Mesenchymal stem cell (in vitro differentiated cells and primary cell): ENCODE measurements at regions not wholly inside any gene's neighbourhood (a gene's known extent, or its start where the extent isn't known, plus 50 kb on each side); places are given as distances from the start of the nearest gene placed in this dataset.
A peak's percentile ranks its signal among the peaks of the same experiment; 100 is the strongest.

ENCODE experiments used
- DNase-seq: peaks from one replicate; pipeline ENCODE4 v3.0.0-alpha.2; 2013
- H2AFZ ChIP-seq: one replicate; pipeline ENCODE4 v1.6.1; 2013; ENCODE audit warnings: low read depth, mild to moderate bottlenecking, control low read depth, inconsistent platforms, low read length, moderate library complexity
- H2AK5ac ChIP-seq: 2 replicates; pipeline ENCODE4 v1.6.1; 2013; ENCODE audit warnings: low read length, moderate library complexity, mild to moderate bottlenecking, inconsistent platforms; ENCODE audit not compliant: severe bottlenecking
- H2BK120ac ChIP-seq: one replicate; pipeline ENCODE4 v1.6.1; 2013; ENCODE audit warnings: low read depth, mild to moderate bottlenecking, inconsistent platforms, low read length, moderate library complexity
- H2BK12ac ChIP-seq, 2 experiments: one replicate each; pipeline ENCODE4 v1.6.1; 2013; ENCODE audit warnings: inconsistent platforms in 2 of 2, low read length in 2 of 2, mild to moderate bottlenecking in 2 of 2, moderate library complexity in 2 of 2, control low read depth in 1 of 2
- H2BK15ac ChIP-seq: one replicate; pipeline ENCODE4 v1.6.1; 2013; ENCODE audit warnings: mild to moderate bottlenecking, low read depth, inconsistent platforms; ENCODE audit not compliant: poor library complexity, severe bottlenecking
- H2BK5ac ChIP-seq: 2 replicates; pipeline ENCODE4 v1.6.1; 2013; ENCODE audit warnings: low read depth, mild to moderate bottlenecking, low read length, control low read depth, inconsistent platforms; ENCODE audit not compliant: poor library complexity, severe bottlenecking
- H3K14ac ChIP-seq, 2 experiments: one replicate each; pipeline ENCODE4 v1.6.1; 2013; ENCODE audit warnings: inconsistent platforms in 2 of 2, low read length in 2 of 2, control low read depth in 1 of 2, mild to moderate bottlenecking in 1 of 2, moderate library complexity in 1 of 2
- H3K18ac ChIP-seq, 2 experiments: one replicate each; pipeline ENCODE4 v1.6.1; 2013; ENCODE audit warnings: inconsistent platforms in 2 of 2, low read length in 2 of 2, control low read depth in 1 of 2, low read depth in 1 of 2, mild to moderate bottlenecking in 1 of 2
- H3K23ac ChIP-seq, 2 experiments: one replicate each; pipeline ENCODE4 v1.6.1; 2013; ENCODE audit warnings: inconsistent platforms in 2 of 2, low read length in 2 of 2, mild to moderate bottlenecking in 2 of 2, moderate library complexity in 2 of 2, control low read depth in 1 of 2
- H3K27ac ChIP-seq: 2 replicates; pipeline ENCODE4 v1.5.1; 2013; ENCODE audit warnings: mild to moderate bottlenecking, moderate library complexity, low read length, control low read depth, inconsistent platforms; ENCODE audit not compliant: poor library complexity, severe bottlenecking
- H3K27me3 ChIP-seq, 2 experiments: 2 replicates each; pipeline versions ENCODE4 v1.6.1 to v1.7.0; 2013; ENCODE audit warnings: low read length in 2 of 2, mild to moderate bottlenecking in 2 of 2, moderate library complexity in 2 of 2, control low read depth in 1 of 2, inconsistent platforms in 1 of 2; ENCODE audit not compliant: control insufficient read depth in 1 of 2, insufficient read depth in 1 of 2
- H3K36me3 ChIP-seq, 2 experiments: 2 replicates each; pipeline versions ENCODE4 v1.6.1 to v1.7.0; 2013; ENCODE audit warnings: low read length in 2 of 2, control low read depth in 1 of 2, inconsistent platforms in 1 of 2, low read depth in 1 of 2, mild to moderate bottlenecking in 1 of 2; ENCODE audit not compliant: insufficient read depth in 2 of 2, control insufficient read depth in 1 of 2
- H3K4ac ChIP-seq, 2 experiments: one replicate each; pipeline ENCODE4 v1.6.1; 2013; ENCODE audit warnings: inconsistent platforms in 2 of 2, low read length in 2 of 2, mild to moderate bottlenecking in 2 of 2, moderate library complexity in 2 of 2, control low read depth in 1 of 2, low read depth in 1 of 2
- H3K4me1 ChIP-seq: 2 replicates; pipeline ENCODE4 v1.6.1; 2013; ENCODE audit warnings: low read depth, low read length, control low read depth; ENCODE audit not compliant: control insufficient read depth, insufficient read depth
- H3K4me2 ChIP-seq: 2 replicates; pipeline ENCODE4 v1.6.1; 2013; ENCODE audit warnings: low read length, mild to moderate bottlenecking, inconsistent platforms; ENCODE audit not compliant: poor library complexity, severe bottlenecking
- H3K4me3 ChIP-seq, 2 experiments: 2 replicates each; pipeline versions ENCODE4 v1.5.1 to v1.7.0; 2013; ENCODE audit warnings: low read length in 2 of 2, mild to moderate bottlenecking in 2 of 2, control low read depth in 1 of 2, low read depth in 1 of 2; ENCODE audit not compliant: insufficient read depth in 1 of 2
- H3K79me1 ChIP-seq: replicated peaks from 2 replicates; pipeline ENCODE4 v1.6.1; 2013; ENCODE audit warnings: mild to moderate bottlenecking, control low read depth, low read length, inconsistent platforms; ENCODE audit not compliant: poor library complexity, severe bottlenecking
- H3K9ac ChIP-seq: 2 replicates; pipeline ENCODE4 v1.7.0; 2013; ENCODE audit warnings: mild to moderate bottlenecking, low read length, moderate library complexity
- H3K9me3 ChIP-seq: 2 replicates; pipeline ENCODE4 v1.7.0; 2013; ENCODE audit warnings: mild to moderate bottlenecking, low read length; ENCODE audit not compliant: control insufficient read depth
- H4K8ac ChIP-seq: one replicate; pipeline ENCODE4 v1.6.1; 2013; ENCODE audit warnings: inconsistent platforms, mild to moderate bottlenecking, low read length, moderate library complexity
- H4K91ac ChIP-seq: one replicate; pipeline ENCODE4 v1.6.1; 2013; ENCODE audit warnings: mild to moderate bottlenecking, low read length, inconsistent platforms
- WGBS: methylation state at CpG from one replicate; pipeline ENCODE4 v1.1.7; 2013; ENCODE audit warnings: mixed read lengths; 5-methylcytosine and 5-hydroxymethylcytosine counted together

DNA sequence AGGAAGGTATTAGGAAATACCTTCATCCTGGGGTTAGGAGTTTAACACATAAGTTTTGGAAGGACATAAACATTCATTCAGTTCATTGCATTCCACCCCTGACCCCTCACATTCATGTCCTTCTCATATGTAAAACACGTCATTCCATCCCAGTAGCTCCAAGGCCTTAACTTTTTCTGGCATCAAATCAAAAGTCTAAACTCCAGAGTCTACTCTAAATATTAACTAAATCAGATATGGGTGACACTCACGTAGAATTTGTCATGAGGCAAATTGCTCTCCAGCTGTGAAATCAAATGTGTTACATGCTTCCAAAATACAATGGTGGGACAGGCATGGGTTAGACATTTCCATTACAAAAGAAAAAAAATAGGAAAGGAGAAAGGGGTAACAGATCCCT lies 298.2 kb upstream of the LRRC7 start:
- H3K9ac ChIP-seq: no peak overlapping the region
- H3K9me3 ChIP-seq: no peaks in the 10 kb centered on the region
- H3K27me3 ChIP-seq: no peaks in the 10 kb centered on the region
- no peak for DNase-seq
- H2AFZ ChIP-seq: no peak overlapping the region
- H3K4me2 ChIP-seq: no peak overlapping the region
- no peaks in the 10 kb centered on the region for H3K36me3 ChIP-seq
- H4K8ac ChIP-seq: no peak overlapping the region
- no peak overlapping the region for H3K4ac ChIP-seq
- H3K79me1 ChIP-seq: no peaks in the 10 kb centered on the region
- no peak overlapping the region for H2BK15ac ChIP-seq
- no peaks in the 10 kb centered on the region for H3K4me1 ChIP-seq
- H3K18ac ChIP-seq: no peak overlapping the region
- no peak overlapping the region for H3K23ac ChIP-seq
- no peak overlapping the region for H3K14ac ChIP-seq
- no peak overlapping the region for H2BK5ac ChIP-seq
- no peak overlapping the region for H3K27ac ChIP-seq
- WGBS: 93% methylated on average over 2 of the region's 2 CpGs
- H2BK12ac ChIP-seq: no peak overlapping the region
- H3K4me3 ChIP-seq: no peak overlapping the region
- H4K91ac ChIP-seq: no peak overlapping the region
- no peak overlapping the region for H2BK120ac ChIP-seq
- no peak overlapping the region for H2AK5ac ChIP-seq

DNA sequence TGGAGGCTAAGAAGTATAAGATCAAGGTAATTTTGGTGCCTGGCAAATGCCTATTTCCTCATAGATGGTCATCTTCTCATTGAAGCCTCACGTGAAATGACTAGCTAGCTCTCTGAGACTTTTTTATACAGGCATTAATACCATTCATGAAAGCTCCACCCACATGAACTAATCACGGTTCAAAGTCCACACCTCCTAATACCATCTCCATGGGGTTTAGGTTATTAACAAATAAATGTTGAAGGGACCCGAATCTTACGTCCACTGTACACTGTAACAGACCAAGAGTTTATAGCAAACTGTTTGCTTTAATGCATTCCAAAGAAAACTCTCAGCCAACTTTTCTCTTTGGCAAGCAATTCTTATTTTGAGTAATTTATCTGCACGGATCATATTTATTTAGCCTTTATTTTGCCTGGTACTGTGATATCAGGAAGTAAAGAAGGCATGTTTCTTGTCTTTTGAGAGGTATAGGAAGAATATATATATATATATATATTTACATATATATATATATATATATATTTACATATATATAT lies 296.1 kb upstream of the LRRC7 start:
- Histone ChIP-seq H3K27me3 (no peaks in the 10 kb centered on the region), H3K4ac (no peak overlapping the region), H3K9ac (no peak overlapping the region), H2AFZ (no peak overlapping the region), H4K8ac (no peak overlapping the region), H3K27ac (no peak overlapping the region), H3K79me1 (no peaks in the 10 kb centered on the region), H3K18ac (no peak overlapping the region), H2BK12ac (no peak overlapping the region), H3K23ac (no peak overlapping the region), H3K4me3 (no peak overlapping the region), H2BK5ac (no peak overlapping the region), H2BK120ac (no peak overlapping the region), H2AK5ac (no peak overlapping the region), H3K36me3 (no peaks in the 10 kb centered on the region), H3K4me1 (no peaks in the 10 kb centered on the region), H3K9me3 (no peaks in the 10 kb centered on the region), H2BK15ac (no peak overlapping the region), H3K14ac (no peak overlapping the region), H3K4me2 (no peak overlapping the region), H4K91ac (no peak overlapping the region)
- no peak for DNase-seq
- 94% methylated on average over 4 of the region's 5 CpGs for WGBS

DNA sequence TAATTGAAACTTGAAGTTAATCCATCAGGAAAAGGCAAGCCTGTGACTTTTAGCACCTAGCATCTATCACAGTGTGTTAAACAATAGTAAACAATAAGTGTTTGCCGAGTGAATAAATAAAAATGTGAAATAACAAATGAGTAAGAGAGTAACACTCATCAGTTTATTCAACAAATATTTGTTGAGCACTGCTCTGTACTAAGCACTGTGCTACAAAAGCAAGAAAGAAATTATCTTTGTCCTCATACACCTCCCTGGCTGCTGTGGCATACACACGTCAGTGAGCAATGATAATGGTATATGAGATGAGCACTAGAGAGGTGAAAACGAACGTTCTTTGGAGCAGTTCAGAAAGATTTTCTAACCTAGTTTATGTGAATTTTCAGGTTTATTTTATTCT lies 295.0 kb upstream of the LRRC7 start:
- 97% methylated on average over 3 of the region's 4 CpGs for WGBS
- no peak overlapping the region for H4K91ac ChIP-seq

DNA sequence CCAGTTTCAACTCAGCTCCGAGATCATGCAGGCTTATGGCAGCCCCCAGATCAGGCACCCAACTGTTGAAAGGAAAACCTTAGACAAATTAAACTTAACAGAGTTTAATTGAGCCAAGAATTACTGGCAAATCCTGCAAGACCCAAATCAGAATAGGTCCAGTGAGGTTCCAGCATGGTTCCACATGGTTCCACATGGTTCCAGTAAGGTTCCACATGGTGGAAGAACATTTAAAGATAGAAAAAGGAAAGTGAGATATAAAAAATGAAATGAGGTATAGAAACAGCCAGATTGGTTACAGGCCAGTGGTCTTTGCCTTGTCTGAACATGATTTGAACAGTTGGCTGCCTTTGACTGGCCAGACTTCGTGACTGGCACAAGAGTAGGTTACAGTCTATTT lies 288.8 kb upstream of the LRRC7 start:
- Histone ChIP-seq H3K4me3 (no peak overlapping the region), H2BK5ac (no peak overlapping the region), H3K27ac (no peak overlapping the region), H2BK12ac (no peak overlapping the region), H3K4ac (no peak overlapping the region), H3K14ac (no peak overlapping the region), H2AFZ (no peak overlapping the region), H2AK5ac (no peak overlapping the region), H3K23ac (no peak overlapping the region), H4K91ac (no peak overlapping the region), H2BK120ac (no peak overlapping the region), H3K4me2 (no peak overlapping the region), H3K79me1 (no peaks in the 10 kb centered on the region), H3K27me3 (no peaks in the 10 kb centered on the region), H2BK15ac (no peak overlapping the region), H3K18ac (peak overlapping the region in 1 of 2 experiments; percentile 33), H4K8ac (no peak overlapping the region), H3K4me1 (no peaks in the 10 kb centered on the region), H3K9me3 (no peaks in the 10 kb centered on the region), H3K9ac (no peak overlapping the region), H3K36me3 (no peaks in the 10 kb centered on the region)
- no peak for DNase-seq
- 85% methylated on average over 2 of the region's 2 CpGs for WGBS

More for the DNA sequence above, 295.0 kb upstream of the LRRC7 start:
- no peak overlapping the region for H2AFZ ChIP-seq
- no peak overlapping the region for H3K4me2 ChIP-seq
- H3K4ac ChIP-seq: no peak overlapping the region
- H2BK15ac ChIP-seq: no peak overlapping the region
- H4K8ac ChIP-seq: no peak overlapping the region
- H2BK12ac ChIP-seq: no peak overlapping the region
- no peak overlapping the region for H3K4me3 ChIP-seq
- H2BK5ac ChIP-seq: no peak overlapping the region
- no peak overlapping the region for H3K23ac ChIP-seq
- no peak overlapping the region for H3K9ac ChIP-seq
- H2BK120ac ChIP-seq: no peak overlapping the region
- no peak overlapping the region for H3K14ac ChIP-seq
- DNase-seq: no peak
- H3K4me1 ChIP-seq: no peaks in the 10 kb centered on the region
- no peaks in the 10 kb centered on the region for H3K9me3 ChIP-seq
- H3K18ac ChIP-seq: no peak overlapping the region
- H3K79me1 ChIP-seq: no peaks in the 10 kb centered on the region
- H3K36me3 ChIP-seq: no peaks in the 10 kb centered on the region
- no peak overlapping the region for H3K27ac ChIP-seq
- H2AK5ac ChIP-seq: no peak overlapping the region
- H3K27me3 ChIP-seq: no peaks in the 10 kb centered on the region
